ENCODE measurements at regions not wholly inside any gene's neighbourhood (a gene's known extent, or its start where the extent isn't known, plus 50 kb on each side); places are given as distances from the start of the nearest gene placed in this dataset.

- no peaks in the 10 kb centered on the region for H3K36me3 ChIP-seq (ENCODE audit: control insufficient read depth, low read length)
- H3F3A ChIP-seq (ENCODE audit: control insufficient read depth, insufficient read depth): no peaks in the 10 kb centered on the region
- peaks cover 11% of the 10 kb centered on the region for H3K9me3 ChIP-seq (ENCODE audit: control insufficient read depth, insufficient read depth, low read length)
- H4K20me1 ChIP-seq (ENCODE audit: control insufficient read depth, insufficient read depth, low read depth, low read length): no peaks in the 10 kb centered on the region
- H3K4me3 ChIP-seq (ENCODE audit: low read length): no peak overlapping the region
- H3K9me2 ChIP-seq (replicated peaks; ENCODE audit: control insufficient read depth, low read length): no peaks in the 10 kb centered on the region
- no peak overlapping the region for H3K4me2 ChIP-seq (ENCODE audit: low read length)
- H3K27ac ChIP-seq (ENCODE audit: low read depth, low read length): no peak overlapping the region
- TF ChIP-seq CTCF (IDR thresholded peaks at IDR 0.05; ENCODE audit: low read depth, low read length, poor library complexity, severe bottlenecking) (no peak), EZH2phosphoT487 (IDR thresholded peaks at IDR 0.05; ENCODE audit: borderline replicate concordance, low read length) (no peak)
- no peaks in the 10 kb centered on the region for H3K79me2 ChIP-seq (ENCODE audit: control insufficient read depth, low read length)
- H3K27me3 ChIP-seq (ENCODE audit: control insufficient read depth, low read length): peaks cover 1% of the 10 kb centered on the region; the same call in 1 of the 2 replicates
- no peaks in the 10 kb centered on the region for H3K4me1 ChIP-seq (ENCODE audit: control insufficient read depth, low read length)
Observed at GRCh38 chr22:49703505-49703904, 124.2 kb downstream of the BRD1 start.

DNA sequence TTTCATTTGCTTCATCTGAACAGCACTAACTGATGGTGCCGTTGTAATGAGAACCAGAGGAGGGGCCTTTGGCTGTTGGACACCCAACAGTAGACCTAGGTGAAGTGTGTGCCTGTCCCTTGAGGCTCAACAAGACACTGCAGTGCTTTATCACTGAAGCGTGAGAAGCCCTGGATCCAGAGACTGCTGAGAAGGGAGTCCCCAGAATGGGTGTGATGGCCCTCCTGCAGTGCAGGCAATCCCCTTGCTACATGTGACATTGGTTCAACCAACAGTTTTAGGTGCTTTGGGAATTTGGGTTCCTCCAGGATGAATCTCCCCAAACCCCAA is 125.6 kb downstream of the BRD1 start:
- Histone ChIP-seq H3K4me1 (ENCODE audit: control insufficient read depth, low read length) (no peaks in the 10 kb centered on the region), H3K36me3 (ENCODE audit: control insufficient read depth, low read length) (no peaks in the 10 kb centered on the region), H3K4me3 (ENCODE audit: low read length) (no peak overlapping the region), H4K20me1 (ENCODE audit: control insufficient read depth, insufficient read depth, low read depth, low read length) (no peaks in the 10 kb centered on the region), H3K79me2 (ENCODE audit: control insufficient read depth, low read length) (no peaks in the 10 kb centered on the region), H3K27me3 (ENCODE audit: control insufficient read depth, low read length) (peaks cover 3% of the 10 kb centered on the region; the same call in 1 of the 2 replicates), H3K4me2 (ENCODE audit: low read length) (no peak overlapping the region), H3K9me3 (ENCODE audit: control insufficient read depth, insufficient read depth, low read length) (peaks cover 17% of the 10 kb centered on the region), H3K9me2 (replicated peaks; ENCODE audit: control insufficient read depth, low read length) (no peaks in the 10 kb centered on the region), H3K27ac (ENCODE audit: low read depth, low read length) (no peak overlapping the region), H3F3A (ENCODE audit: control insufficient read depth, insufficient read depth) (no peaks in the 10 kb centered on the region)
- TF ChIP-seq EZH2phosphoT487 (IDR thresholded peaks at IDR 0.05; ENCODE audit: borderline replicate concordance, low read length) (no peak), CTCF (IDR thresholded peaks at IDR 0.05; ENCODE audit: low read depth, low read length, poor library complexity, severe bottlenecking) (peak; percentile 35)

GRCh38 chr22:49701380-49702067 is 126.1 kb downstream of the BRD1 start:
- Histone ChIP-seq H3K36me3 (ENCODE audit: control insufficient read depth, low read length) (no peaks in the 10 kb centered on the region), H3F3A (ENCODE audit: control insufficient read depth, insufficient read depth) (no peaks in the 10 kb centered on the region), H3K9me2 (replicated peaks; ENCODE audit: control insufficient read depth, low read length) (no peaks in the 10 kb centered on the region), H3K79me2 (ENCODE audit: control insufficient read depth, low read length) (no peaks in the 10 kb centered on the region), H3K4me3 (ENCODE audit: low read length) (no peak overlapping the region), H3K4me1 (ENCODE audit: control insufficient read depth, low read length) (no peaks in the 10 kb centered on the region), H3K27me3 (ENCODE audit: control insufficient read depth, low read length) (peaks cover 3% of the 10 kb centered on the region; the same call in 1 of the 2 replicates), H3K4me2 (ENCODE audit: low read length) (no peak overlapping the region), H4K20me1 (ENCODE audit: control insufficient read depth, insufficient read depth, low read depth, low read length) (no peaks in the 10 kb centered on the region), H3K27ac (ENCODE audit: low read depth, low read length) (no peak overlapping the region), H3K9me3 (ENCODE audit: control insufficient read depth, insufficient read depth, low read length) (peaks cover 20% of the 10 kb centered on the region)
- TF ChIP-seq CTCF (IDR thresholded peaks at IDR 0.05; ENCODE audit: low read depth, low read length, poor library complexity, severe bottlenecking): peak; percentile 92
- TF ChIP-seq EZH2phosphoT487 (IDR thresholded peaks at IDR 0.05; ENCODE audit: borderline replicate concordance, low read length): no peak
